ENCODE measurements at regions not wholly inside any gene's neighbourhood (a gene's known extent, or its start where the extent isn't known, plus 50 kb on each side); places are given as distances from the start of the nearest gene placed in this dataset.

GRCh38 chr4:58740897-58741296, 1630.7 kb upstream of the IGFBP7 start:
- TF ChIP-seq ZFP30 (CRISPR knock-in tag; IDR thresholded peaks at IDR 0.05) (no peak), TSHZ2 (CRISPR knock-in tag; IDR thresholded peaks at IDR 0.05) (no peak), CSDC2 (CRISPR knock-in tag; IDR thresholded peaks at IDR 0.05) (no peak), ZFP3 (CRISPR knock-in tag; IDR thresholded peaks at IDR 0.05) (no peak), PATZ1 (CRISPR knock-in tag; IDR thresholded peaks at IDR 0.05; ENCODE audit: borderline replicate concordance) (no peak), CSRNP3 (CRISPR knock-in tag; IDR thresholded peaks at IDR 0.05) (no peak), POU6F1 (CRISPR knock-in tag; IDR thresholded peaks at IDR 0.05; ENCODE audit: borderline replicate concordance, low read depth) (no peak), ZNF70 (CRISPR knock-in tag; IDR thresholded peaks at IDR 0.05) (no peak), ARNTL (CRISPR knock-in tag; IDR thresholded peaks at IDR 0.05; ENCODE audit: borderline replicate concordance, low read depth) (no peak), ZNF8 (CRISPR knock-in tag; IDR thresholded peaks at IDR 0.05) (no peak)

Measured in SK-N-SH treated with all-trans-retinoic acid at 6 μM for 48 hours (cell line).